Kidney capillary endothelial cell (primary cell): ENCODE measurements at regions not wholly inside any gene's neighbourhood (a gene's known extent, or its start where the extent isn't known, plus 50 kb on each side); places are given as distances from the start of the nearest gene placed in this dataset.
"Not testable (repeated sequence)": the region's sequence is repeated elsewhere in the genome, so short reads cannot be mapped to it uniquely, and the experiment has no call there.

Experiments
- DNase-seq: peaks from one replicate; pipeline ENCODE4 v3.0.0-alpha.2; 2018; ENCODE audit warnings: low spot score

DNA sequence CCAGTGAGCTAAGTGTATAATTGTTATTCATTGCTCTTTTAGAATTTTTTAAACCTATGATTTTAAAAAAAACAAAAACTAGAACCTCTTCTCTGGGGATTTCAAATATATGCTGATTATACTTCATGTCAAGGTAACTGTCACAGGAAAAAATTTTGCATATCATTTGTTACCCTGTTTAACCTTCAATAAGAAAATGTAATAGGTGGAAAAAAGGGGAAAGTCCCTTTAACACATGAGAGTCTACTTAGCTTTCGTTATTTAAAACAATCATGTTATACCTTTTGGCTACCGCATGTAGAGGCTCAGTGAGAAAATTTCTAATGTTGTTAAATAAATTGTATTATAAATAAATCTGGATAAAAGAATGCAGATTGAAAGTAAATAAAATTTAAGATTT lies 190.1 kb upstream of the AKR1E2 start:
- no peak for DNase-seq

DNA sequence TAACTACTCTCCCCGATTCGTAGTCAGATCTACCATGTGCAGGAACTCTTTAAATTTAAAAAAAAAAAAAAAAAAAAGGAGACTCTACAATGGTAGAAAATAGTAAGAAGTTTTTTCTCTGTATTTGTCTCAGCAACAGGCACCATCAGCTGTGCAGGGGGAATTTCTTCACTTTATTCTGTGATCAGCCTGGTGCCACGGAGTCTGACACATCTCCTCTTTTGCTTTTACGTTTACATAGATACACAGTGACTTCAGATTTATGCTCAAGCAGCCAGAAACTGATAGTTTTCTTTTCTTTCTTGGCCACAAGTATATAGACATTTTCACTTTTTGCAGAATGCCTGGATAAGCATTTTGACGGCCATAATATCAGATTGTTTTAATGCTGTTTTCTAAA lies 190.6 kb upstream of the AKR1E2 start:
- no peak for DNase-seq

DNA sequence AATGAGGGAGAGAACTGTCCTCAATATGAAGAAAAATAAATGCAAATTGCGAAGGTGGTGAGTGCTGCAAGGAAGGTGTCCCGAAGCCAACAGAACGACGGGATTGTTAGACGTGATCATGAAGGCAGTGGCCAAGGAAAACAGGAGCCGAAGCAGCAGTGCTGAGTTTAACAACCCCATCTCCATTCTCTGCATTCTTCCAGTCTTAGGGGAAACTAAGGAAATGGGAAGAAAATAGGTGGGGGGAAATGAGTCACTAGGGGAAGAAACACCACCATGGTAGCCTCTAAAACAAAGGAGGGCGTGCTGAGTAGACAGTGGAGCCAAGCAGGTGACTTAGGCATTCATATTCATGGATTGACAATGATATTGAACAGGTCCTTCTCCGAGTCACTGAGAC lies 192.2 kb upstream of the AKR1E2 start:
- DNase-seq: no peak

DNA sequence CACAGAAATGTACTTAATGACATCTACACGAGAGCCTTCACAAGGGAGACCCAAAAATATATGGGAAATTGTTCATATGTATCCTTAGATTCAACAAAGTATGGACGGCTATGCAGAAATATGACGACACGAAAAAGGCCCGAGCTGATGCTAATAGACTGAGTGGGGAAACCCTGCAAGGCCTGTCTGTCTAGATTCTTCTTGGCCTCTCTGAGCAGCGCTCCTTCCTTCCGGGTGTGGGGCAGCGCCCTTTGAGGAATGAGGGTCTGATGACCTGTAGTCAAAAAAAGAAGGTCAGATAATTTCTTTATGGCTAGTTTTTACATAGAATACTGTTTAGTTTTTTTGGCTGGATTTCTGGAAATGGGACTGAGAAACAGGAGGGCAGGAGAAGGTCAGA lies 192.8 kb upstream of the AKR1E2 start:
- DNase-seq: no peak

DNA sequence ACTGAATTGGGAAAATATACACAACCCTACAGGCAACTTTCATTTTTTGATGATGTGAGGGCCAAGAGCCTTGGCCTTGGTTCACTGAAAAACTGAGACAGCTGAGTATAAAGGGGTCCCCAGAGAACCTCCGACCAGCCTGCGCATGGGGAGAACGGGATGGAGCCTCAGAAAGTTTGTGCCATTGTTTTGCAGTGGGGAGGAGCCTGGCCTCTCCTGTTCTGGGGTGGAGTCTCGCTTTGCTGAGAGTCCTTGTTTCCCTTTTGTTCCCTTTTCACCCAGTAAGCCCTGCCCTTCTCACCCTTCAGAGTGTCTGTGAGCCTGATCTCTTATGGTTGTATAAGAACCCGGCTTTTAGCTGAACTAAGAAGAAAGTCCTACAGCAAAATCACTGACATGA lies 193.2 kb upstream of the AKR1E2 start:
- DNase-seq: no peak

DNA sequence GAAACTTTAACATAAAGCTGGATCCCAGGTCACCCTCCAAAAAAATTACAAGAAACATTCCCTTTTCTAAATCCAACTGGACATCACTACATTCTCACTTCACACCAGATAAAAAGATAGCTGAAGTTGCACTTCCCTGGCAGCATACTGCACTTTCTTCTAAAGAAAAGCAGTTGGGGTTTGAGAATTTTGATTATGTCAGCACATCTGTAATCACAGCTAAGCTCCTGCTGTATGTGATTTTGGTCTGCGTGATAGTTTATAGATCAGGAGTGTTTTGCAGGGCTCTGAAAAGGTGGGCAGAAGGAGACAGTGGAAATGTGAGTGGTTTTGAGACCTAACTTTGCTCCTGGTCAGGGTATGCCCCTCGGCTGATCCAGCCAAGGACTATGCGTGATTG lies 199.1 kb upstream of the AKR1E2 start:
- DNase-seq: no peak

DNA sequence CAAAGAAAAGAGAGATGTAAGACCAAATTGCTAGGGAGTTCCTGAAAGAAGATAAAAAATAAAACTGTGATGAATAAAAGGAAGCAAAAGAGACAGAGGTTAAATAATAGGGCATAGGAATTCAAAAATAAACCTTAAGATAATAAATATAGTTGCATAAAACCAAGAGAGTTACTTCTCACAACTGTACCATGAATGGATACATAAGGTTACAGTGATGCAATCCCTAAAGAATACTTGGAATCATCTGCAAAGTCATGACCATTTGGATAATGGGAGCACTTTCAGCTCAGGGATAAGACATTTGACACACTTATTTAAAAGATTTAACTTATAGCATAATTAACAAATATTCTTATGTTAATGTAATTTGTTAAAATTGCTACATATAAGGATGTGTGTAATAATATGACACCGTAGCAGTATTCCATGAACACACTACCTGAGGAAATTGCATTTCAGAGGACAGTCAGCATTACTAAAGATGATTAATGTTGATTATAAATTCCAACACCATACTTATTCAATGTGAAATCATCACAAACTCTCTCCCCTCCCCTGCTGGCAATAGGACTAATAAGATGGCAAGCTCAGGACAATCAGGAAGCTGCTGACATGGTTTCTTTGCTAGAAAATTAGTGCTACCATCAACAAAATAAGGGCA lies 202.1 kb upstream of the AKR1E2 start:
- DNase-seq: no peak

DNA sequence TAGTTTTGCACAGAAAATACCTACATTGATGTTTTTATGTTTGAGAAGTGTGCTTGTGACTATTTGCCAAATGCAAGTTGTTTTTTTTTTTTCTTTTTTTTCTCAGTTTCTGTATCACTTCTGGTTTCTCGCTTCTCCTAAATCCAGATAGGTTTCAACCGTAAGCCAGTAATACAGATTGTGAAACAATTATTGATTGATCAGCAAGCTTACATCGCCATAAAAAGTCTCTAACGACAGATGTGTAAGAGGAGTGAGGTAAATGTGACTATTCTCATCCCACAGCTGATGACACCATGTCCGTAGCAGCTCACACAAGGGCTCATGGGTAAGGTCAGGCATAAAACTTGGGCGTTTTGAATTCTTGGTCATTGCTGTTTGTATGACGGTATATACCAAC lies 202.8 kb upstream of the AKR1E2 start:
- DNase-seq: no peak

DNA sequence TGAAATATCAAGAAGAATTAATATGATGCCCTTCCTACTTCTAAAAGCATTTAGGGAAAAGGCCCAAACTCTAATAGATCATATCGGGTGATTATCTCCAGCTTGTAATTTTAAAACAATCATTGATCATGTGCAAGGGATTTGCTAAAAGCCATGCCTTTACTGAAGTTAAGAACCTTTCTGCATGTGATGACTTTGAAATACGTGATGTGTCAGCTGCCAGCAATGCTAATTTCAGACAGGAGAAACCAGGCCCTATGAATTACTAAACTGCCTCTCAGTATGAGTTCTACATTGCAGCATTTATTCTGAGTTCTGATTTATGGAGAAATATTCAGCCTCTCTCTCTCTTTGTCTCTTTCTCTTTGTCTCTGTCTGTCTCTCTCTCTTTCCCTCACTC lies 203.6 kb upstream of the AKR1E2 start:
- no peak for DNase-seq

DNA sequence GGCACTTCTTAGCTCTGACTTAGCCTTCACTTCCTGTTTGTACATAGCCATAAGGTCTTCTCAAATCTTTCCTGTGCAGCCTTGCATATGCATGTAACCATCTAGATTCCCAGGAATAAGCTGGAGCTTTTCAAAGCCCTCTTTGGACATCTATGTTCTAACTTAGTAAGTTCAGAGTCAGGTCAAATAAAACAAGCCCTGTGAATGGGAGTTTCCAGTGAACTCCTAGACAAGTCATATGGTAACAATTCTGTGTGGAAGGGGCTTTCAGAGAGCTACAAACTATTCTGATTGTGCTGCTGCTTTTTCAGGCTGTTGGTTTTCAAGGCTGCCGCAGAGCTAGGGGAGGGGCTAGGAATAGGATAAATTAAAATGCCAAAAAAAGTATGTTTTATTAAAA lies 208.4 kb upstream of the AKR1E2 start:
- no peak for DNase-seq

DNA sequence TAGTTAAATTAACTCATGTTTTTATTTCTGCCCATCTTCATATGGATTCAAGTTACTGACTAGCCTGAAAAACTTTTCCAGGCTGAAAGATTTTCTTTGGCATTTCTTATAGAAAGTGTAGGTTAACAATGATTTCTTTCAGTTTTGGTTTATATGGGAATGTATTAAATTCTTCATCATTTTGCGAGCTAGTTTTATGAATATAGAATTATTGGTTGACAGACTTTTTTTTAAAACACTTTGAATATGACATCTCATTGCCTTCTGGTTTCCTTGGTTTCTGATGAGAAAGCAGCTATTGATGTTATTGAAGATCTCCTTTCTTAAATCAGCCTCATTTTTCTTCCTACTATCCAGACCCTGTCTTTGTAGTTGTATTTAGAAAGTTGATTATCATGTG lies 211.0 kb upstream of the AKR1E2 start:
- no peak for DNase-seq

DNA sequence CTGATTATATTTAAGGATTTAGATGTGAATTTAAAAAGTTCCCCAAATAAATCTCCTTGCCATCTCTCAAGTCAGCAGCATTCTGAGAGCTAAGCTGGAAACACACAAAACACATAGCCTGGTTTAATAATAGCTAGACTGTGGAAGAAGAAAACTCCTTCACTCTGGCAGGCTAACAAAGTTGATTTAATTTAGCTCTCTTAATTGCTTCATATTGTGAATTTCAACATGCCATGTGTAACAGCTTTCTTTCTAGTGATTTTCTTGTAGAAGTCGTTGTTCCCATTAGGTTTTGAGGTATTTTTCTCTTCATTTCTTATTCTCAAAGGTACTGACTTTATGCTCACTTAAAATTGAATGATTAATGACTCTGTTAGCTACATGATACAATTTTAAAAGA lies 216.8 kb upstream of the AKR1E2 start:
- no peak for DNase-seq

DNA sequence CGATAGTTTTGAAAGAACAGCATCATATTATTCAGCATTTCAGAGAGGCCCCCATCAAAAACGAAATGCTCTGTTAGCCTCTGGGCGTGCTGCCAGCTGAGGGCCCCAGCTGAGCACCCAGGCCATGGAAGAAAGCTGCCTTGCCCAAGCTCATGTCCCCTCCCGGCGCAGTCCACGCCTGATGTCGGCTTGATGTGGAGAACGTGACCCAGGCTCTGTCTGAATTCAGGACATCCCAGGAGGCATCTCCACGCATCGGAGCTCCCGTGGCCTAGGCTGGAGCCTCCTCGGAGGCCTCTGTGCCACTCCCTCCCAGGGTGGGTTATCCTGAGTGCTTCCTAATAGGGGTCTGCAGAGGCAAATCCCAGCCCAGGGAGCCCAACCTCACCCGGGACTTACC lies 218.3 kb upstream of the AKR1E2 start:
- DNase-seq: no peak

DNA sequence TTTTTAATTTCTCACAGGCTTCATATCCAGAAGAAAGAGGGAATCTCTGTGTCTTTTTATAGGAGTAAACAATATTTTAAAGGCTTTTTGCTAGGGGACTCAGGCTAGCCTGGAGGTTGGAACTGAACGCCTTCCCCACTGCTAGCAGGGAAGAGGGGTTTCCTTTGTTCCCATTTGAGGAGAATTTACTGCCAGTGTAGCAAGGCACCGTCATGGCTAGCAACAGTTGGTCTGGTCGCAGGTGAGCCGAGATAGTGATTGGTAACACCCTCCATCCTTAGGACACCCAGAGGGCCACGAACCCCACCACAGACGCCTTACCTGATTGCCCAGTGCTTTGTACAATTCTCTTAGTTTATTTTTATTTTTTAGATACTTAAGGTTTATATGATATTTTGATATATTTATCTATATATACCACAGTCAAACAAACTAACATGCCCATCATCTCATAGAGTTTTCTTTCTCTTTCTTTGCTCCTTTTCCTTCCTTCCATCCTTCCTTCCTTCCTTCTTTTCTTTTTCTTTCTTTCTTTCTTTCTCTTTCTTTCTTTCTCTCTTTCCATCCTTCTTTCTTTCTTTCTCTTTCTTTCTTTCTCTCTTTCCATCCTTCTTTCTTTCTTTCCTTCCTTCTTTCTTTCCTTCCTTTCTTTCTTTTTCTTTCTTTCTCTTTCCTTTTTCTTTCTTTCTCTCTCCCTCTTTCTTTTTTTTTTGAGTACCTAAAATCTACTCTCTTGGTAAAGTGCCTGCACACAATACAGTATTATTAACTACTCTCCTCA lies 219.0 kb upstream of the AKR1E2 start:
- DNase-seq: no peak

DNA sequence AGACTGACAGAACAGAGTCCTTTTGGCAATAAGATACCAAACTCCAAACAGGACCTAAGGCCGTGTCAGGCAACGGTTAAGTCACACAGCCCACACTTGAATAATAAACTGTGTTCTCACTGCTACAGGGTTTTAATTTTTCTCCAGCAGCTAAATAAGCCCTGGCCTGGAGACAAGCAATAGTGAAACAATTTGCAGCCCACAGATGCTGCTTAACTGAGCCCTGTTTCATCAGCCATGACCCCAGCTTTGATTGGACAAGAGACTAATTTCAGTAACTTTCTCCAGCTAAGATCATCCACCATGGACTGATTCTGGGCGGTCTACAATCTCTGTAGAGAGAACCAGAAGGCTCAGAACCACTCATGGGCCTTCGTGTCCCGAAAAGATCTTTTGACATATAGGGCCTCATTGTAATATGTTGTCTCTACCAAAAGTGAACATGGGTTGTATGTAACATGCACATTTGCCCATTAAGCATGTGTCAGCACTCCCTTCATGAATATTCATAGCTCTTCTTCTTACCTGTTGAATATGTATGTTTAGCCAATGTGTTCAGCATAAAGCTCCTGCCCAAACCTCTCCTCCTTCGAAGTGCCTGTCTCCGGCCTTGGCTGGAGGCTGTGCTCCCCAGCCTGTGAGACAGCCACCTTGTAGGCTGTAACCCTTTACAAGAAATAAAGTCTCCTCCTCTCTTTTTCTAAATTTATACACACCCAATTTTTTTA lies 223.1 kb upstream of the AKR1E2 start:
- no peak for DNase-seq

DNA sequence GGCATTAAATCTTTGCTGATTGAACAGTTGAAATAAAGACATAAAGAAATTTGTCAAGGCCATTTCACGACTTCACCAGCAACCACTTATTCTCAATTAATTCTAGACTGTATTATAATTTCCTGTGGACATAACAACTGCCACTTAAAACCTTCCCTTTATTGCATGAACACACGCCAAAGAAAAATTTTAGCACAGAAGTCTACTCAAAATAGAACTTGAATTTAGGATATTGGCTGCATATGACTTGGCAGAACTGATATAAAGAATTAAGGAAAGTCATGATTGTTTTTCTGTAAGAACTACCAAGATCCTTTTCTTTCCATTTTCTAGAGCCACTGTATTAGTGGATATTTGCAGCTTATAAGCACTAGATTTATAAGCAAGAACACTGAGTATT lies 226.5 kb upstream of the AKR1E2 start:
- DNase-seq: no peak

DNA sequence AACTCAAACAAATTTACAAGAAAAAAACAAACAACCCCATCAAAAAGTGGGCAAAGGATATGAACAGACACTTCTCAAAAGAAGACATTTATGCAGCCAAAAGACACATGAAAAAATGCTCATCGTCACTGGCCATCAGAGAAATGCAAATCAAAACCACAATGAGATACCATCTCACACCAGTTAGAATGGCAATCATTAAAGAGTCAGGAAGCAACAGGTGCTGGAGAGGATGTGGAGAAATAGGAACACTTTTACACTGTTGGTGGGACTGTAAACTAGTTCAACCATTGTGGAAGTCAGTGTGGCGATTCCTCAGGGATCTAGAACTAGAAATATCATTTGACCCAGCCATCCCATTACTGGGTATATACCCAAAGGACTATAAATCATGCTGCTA lies 228.1 kb upstream of the AKR1E2 start:
- not testable (repeated sequence) for DNase-seq

DNA sequence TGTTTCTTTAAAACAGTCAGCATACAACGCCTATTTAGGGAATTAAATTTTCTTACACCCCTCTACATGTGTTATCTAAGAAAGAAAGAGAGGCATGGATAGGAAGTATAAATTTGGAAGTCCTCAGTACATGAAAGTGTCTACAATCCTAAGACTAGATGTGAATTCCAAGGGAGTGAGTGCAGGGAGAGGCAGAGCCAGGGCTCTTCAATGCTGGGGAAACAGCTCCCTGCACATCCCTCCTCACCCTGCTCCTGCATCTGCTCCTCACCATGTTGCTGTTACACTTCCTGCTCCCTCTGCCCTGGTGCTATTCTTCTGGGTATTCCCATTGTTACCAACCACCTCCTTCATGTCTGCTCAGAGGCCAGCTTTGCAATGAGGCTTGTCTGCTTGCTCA lies 229.1 kb upstream of the AKR1E2 start:
- no peak for DNase-seq

DNA sequence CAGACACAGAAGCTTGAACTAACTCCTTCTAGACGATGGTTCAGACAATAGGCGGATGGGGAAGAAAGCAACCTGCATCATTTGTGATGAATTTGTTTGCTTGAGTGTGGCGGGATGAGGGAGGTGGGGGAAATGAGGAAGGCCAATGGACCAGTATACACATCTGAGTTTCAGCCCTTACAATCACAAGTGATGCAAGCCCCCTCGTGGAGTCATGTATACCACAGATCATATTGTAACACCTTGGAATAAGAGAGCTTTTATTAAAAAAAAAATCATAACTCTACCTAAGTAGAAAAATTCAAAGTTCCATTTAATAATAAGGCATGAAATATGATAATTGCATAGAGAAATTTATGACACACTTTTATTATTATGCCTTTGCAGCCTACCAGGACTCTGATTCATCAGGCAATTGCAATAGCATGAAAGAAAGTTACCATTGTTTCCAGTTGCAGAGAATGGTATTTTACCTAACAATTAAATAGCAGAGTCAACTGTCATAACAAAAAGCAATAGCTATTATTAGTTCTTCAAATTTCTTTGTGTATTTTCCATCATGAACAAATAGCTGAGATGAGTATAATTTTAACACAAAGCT lies 230.2 kb upstream of the AKR1E2 start:
- DNase-seq: peak; percentile 50

DNA sequence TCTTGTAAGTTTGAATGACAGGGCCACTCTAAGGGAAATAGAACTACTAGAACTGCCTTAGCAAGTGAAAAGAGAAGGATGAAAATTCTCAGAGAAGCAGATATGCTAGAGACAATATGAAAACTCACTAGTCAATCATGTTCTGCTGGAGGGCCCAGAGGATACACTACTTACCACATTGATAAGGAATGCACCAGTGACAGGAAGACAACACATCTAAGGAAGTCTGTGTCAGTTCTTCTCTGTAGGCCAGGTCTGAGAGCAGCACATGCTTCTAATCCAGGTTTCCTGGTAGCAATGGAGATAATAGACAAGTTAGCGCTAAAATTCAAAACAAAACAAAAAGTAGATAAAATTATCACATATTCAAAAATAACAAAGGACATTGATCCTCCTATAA lies 235.2 kb upstream of the AKR1E2 start:
- DNase-seq: peak; percentile 33

DNA sequence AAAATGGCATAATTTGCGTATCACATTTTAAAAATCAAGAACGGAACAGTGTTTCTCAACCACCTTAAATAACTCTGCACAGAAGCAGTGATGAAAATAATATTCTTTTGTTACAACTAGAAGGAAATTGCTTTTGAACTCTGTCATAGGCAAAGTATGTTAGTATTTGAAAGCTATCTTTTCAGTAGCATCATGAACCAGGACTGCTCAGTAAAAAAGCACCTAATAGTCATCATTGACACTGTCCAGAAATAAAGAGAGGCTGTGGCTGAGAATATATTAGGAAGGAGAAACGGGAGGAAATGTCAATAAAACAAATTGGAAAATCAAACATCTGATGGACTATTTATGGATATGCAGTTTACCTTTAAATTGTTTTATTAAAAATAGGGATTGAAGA lies 237.2 kb upstream of the AKR1E2 start:
- DNase-seq: no peak

DNA sequence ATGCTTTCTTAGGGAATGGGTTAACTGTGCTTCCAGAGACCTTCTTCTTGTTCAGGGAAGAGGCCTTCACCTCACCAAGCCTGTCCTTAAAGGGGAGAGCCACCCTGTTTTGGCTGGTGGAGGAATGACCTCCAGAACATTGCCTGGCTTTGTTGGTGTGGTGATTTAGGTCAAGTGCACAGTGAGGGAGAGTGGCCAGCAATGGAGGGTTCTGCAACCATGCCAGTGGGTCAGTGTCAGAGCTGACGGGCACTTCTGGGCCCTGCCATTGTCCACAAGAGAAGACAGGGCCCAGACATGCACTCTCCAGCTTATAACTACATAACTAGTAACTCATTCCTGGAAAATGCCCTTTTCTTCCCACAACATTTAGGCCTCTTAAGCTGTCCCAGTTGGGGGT lies 238.5 kb upstream of the AKR1E2 start:
- DNase-seq: no peak

DNA sequence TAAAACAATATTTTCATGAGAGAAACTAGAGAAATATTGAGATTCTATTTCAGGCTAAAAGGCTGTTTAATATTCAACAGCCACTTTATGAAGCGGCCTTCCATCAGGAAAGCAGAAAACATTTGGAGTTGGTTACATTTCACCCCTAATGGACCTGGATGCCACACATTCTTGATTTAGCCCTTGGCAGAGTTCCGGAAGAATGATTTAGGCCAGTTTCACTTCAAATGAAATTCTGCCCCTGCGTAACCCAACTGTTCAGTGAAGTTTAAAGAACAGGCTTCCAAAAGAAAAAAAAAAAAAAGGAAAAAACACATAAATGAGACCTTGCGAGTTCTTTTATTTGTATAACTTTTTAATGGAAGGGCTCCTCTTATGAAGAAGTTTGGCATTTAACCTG lies 239.2 kb upstream of the AKR1E2 start:
- no peak for DNase-seq
